GM21360 (cell line): ENCODE measurements at regions not wholly inside any gene's neighbourhood (a gene's known extent, or its start where the extent isn't known, plus 50 kb on each side); places are given as distances from the start of the nearest gene placed in this dataset.

Experiments used
- ATAC-seq: cut with Tn5 transposase; IDR thresholded peaks from one replicate; pipeline ENCODE4 v1.9.1; 2021; ENCODE audit warnings: mild to moderate bottlenecking, moderate library complexity; ENCODE audit not compliant: unreplicated experiment

DNA sequence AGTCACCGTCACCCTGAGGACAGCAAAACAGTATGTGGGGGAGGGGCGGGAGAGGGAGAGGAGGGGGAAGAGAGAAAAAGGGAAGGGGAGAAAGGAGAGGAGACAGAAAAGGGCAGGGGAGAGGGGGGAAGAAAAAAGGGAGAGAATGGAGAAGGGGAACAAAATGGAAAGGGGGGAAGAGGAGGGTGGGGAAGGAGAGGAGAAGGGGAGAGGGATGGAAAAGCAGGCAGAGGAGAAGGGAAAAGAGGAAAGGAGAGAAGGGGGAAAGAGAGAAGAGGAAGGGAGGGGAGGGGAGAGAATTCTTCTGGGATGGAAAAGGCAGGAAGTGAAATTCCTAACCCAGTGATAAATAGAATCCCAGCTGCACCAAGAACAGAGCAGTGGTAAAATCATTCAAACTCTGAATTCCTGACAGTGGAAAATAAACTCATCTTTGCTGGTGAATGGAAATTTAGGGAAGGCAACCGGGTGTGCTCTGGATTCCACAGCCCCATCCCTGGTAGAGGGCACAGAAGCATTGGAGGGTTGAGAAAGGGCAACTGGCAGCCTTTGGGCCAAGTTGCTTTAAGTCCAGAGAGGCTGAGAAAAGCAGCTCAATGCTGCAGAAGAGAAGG, 244.2 kb downstream of the BCOR start:
- no peak for ATAC-seq

- ATAC-seq, result peak; percentile 80
Observed at GRCh38 chrX:39854772-39855747, 242.7 kb downstream of the BCOR start.

GRCh38 chrX:39855748-39856129, 242.0 kb downstream of the BCOR start:
- ATAC-seq, result peak; percentile 32

GRCh38 chrX:39856472-39857121, 241.2 kb downstream of the BCOR start:
- no peak for ATAC-seq

DNA sequence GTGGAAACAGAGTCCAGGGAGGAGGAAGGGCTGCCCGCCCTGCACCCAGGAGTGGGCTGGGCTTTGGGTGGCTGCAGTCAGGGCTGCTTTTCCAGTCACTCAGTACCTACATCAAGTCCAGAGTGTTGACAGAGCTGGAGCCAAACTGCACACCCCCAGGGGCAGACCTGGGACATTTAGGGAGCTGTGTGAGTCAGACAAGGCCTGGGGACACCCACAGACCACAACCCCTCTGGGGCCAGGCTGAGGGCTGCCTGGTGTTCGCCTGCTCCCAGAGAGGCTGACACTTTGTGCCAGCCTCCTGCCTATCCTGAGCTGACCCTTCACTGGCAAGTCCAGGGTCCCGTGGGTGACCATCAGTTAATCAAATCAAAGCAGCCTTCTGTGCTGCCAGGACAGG, 240.0 kb downstream of the BCOR start:
- no peak for ATAC-seq

GRCh38 chrX:39859991-39860861, 237.5 kb downstream of the BCOR start:
- ATAC-seq, result peak; percentile 61

DNA sequence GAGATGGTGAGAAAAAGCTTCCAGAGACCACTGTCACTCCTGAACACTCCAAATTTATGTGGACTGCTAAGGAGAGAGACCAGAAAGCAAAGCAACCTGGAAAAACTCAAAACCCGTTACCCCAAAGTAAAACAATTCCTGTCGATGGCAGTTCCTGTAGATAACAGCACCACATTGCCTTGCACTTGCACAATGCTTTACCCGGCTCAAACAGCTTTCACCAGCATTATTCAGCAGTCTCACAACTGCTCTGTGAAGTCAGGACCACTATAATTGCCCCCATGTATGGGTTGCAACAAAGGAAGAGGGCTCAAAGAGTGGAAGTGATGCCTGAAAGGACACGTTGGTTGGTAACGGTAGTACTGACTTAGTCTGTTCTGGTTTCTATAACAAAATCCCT, 234.8 kb downstream of the BCOR start:
- no peak for ATAC-seq

- no peak for ATAC-seq
Observed at GRCh38 chrX:39866229-39866628, 231.5 kb downstream of the BCOR start.

DNA sequence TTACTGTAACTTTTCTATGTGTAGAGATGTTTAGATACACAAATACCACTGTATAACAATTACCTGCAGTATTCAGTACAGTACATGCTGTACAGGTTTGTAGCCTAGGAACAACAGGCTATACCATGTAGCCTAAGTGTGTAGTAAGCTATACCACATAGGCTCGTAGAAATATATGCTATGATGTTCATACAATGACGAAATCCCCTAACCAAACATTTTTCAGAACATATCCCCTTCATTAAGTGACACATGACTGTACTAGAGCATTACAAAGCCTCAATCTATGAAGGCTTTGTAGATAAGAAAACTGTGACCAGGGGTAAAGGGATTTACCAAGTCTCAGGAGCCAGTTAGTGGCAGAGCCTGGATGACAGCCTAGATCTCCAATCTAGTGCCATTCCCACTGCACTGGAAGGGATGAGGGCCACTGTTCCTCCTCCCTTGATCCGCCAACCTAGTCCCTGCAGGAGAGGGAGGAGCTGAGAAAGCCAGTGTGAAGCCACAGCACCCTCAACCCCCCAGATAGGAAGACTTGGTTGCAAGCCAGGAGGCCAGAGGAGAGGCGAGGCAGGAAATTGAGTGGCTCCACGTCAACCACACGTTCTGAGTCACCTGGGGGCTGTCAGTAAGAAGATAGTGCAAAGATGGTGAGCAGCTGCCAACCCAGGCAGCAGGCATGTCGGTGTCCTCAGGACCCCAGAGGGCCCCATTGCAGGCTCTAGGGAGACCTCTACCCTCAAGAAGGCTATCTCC, 227.7 kb downstream of the BCOR start:
- no peak for ATAC-seq

- ATAC-seq, result no peak
Observed at GRCh38 chrX:39871648-39872047, 226.1 kb downstream of the BCOR start.

DNA sequence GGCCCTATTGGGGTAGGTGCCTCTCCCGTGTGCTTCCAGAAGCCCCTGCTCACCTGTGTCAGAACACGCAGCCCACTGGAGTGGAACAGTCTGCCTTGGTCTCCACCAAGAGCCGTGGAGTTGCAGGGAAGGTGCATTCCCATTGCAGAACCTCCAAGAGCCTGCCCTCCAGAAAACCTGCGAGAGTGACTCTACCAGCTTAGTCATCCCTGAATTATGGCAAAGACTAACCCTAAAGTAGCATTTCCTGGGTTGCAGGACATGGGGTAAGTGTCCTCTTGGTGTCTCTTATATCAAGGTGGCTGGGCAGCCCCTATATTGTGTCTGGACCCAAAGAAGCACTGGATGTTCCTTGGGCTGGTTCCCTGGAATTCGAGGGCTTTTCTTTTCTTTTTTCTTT, 224.6 kb downstream of the BCOR start:
- no peak for ATAC-seq

GRCh38 chrX:39874202-39874816, 223.4 kb downstream of the BCOR start:
- ATAC-seq, result peak; percentile 95

- no peak for ATAC-seq
Observed at GRCh38 chrX:39875834-39876628, 221.7 kb downstream of the BCOR start.

GRCh38 chrX:39877905-39878304, 219.9 kb downstream of the BCOR start:
- no peak for ATAC-seq

GRCh38 chrX:39883666-39884065, 214.1 kb downstream of the BCOR start:
- ATAC-seq, result no peak

DNA sequence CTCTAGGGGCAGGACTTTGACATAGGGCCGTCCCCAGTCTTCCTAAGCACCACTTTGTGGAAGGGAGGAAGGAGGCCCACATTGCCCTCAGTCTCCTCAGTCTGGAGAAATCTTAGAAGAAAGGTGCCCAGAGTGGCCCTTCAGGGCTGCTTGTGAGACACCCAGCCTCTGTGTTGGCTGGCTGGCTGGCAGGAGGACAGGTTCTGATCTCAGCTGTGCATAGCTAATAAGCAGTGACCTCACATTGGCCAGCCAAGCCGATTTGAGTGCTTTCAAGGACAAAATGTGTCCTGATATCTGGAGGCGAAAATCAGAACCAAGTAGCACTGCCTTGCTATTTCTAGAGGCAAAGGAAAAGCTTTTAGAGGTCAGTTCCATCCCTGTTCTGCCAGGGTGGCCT, 211.5 kb downstream of the BCOR start:
- no peak for ATAC-seq

GRCh38 chrX:39888730-39889129, 209.0 kb downstream of the BCOR start:
- no peak for ATAC-seq

DNA sequence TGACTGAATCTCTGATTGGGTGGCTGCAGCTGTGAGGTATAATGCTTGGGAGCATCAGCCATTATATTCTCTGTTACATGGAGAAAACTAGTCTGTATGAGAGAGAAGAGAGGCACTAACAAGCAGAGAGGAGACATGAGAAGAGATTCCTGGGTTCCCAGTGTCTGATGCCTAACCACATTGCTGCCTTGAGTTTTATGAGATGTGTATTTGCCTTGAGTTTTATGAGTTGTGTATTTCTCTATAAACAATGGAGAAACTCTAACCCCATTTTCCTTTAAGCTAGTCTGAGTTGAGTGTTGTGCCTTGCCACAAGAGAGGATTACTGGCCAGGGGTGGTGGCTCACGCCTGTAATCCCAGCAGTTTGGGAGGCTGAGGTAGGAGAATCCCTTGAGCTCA, 208.1 kb downstream of the BCOR start:
- no peak for ATAC-seq

- no peak for ATAC-seq
Observed at GRCh38 chrX:39890807-39891206, 207.0 kb downstream of the BCOR start.
